Testis (tissue), 2 donors: ENCODE measurements at regions not wholly inside any gene's neighbourhood (a gene's known extent, or its start where the extent isn't known, plus 50 kb on each side); places are given as distances from the start of the nearest gene placed in this dataset.

Experiments
- POLR2A ChIP-seq: fragments of 450-650 bp; IDR thresholded peaks from one replicate; pipeline ENCODE4 v1.6.1; 2017; ENCODE audit warnings: antibody characterized with exemption, mild to moderate bottlenecking, moderate library complexity
- TF ChIP-seq, protein P1 (sequence below), 3 experiments: fragments of 450-650 bp in 2 of 3; fragments of 200-600 bp in 1 of 3; sonication (generic) in 1 of 3; IDR thresholded peaks; one replicate each; pipeline ENCODE4 v1.5.1; 2016 to 2019; ENCODE audit warnings: antibody characterized with exemption in 3 of 3, mild to moderate bottlenecking in 2 of 3, moderate library complexity in 1 of 3

DNA sequence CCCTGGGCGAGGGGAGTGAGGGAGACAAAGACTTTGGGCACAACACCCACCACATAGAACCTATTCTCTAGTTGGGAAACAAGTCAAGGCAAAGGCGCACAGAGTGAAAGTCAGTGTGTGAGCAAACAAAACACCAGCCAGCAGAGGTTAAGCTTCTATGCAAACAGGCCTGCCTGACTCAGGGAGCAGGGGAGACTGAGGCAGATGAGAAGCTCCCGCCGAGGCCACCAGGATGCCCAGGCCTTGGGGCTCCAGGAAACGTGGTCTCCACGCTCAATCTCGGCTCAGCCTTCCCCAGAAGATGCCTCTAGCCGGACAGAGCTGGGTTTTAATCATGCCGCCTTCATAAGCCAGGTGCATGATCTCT lies 74.1 kb upstream of the KCNMA1 start:
- no peak for TF ChIP-seq POLR2A
- TF ChIP-seq, protein P1, sequence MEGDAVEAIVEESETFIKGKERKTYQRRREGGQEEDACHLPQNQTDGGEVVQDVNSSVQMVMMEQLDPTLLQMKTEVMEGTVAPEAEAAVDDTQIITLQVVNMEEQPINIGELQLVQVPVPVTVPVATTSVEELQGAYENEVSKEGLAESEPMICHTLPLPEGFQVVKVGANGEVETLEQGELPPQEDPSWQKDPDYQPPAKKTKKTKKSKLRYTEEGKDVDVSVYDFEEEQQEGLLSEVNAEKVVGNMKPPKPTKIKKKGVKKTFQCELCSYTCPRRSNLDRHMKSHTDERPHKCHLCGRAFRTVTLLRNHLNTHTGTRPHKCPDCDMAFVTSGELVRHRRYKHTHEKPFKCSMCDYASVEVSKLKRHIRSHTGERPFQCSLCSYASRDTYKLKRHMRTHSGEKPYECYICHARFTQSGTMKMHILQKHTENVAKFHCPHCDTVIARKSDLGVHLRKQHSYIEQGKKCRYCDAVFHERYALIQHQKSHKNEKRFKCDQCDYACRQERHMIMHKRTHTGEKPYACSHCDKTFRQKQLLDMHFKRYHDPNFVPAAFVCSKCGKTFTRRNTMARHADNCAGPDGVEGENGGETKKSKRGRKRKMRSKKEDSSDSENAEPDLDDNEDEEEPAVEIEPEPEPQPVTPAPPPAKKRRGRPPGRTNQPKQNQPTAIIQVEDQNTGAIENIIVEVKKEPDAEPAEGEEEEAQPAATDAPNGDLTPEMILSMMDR (IDR thresholded peaks at IDR 0.05), result no peak
